Pancreas (tissue), 10 donors: ENCODE measurements at regions not wholly inside any gene's neighbourhood (a gene's known extent, or its start where the extent isn't known, plus 50 kb on each side); places are given as distances from the start of the nearest gene placed in this dataset.

ENCODE experiments used
- ATAC-seq, 4 donors: fragments of 200-7000 bp; cut with Tn5 transposase; one replicate each; pipeline versions ENCODE4 v1.8.0 to v1.9.1; 2020; ENCODE audit warnings: mild to moderate bottlenecking in 4 of 4, moderate library complexity in 4 of 4
- DNase-seq, 6 donors: peaks; one replicate each; pipeline ENCODE4 v3.0.0-alpha.2; 2020
- FAIRE-seq: peaks from 2 replicates; lab custom pipeline; 2012; peaks lifted over from hg19 to GRCh38; lab: Jason Lieb, UNC
- H3K27ac ChIP-seq, 4 donors: fragments of 200-600 bp; sonication (generic); 1 replicate in 3 of 4; 2 replicates in 1 of 4; pipeline versions ENCODE4 v1.5.0 to v1.8.0; 2020
- H3K27me3 ChIP-seq, 4 donors: fragments of 200-600 bp; one replicate each; pipeline ENCODE4 v1.8.0; 2021
- H3K36me3 ChIP-seq, 3 donors: fragments of 200-600 bp; sonication (generic) in 1 of 3; one replicate each; pipeline versions ENCODE4 v1.5.0 to v1.8.0; 2020 to 2021
- H3K4me1 ChIP-seq, 3 donors: fragments of 200-600 bp; one replicate each; pipeline ENCODE4 v1.8.0; 2021
- H3K4me3 ChIP-seq, 4 donors: fragments of 200-600 bp; sonication (generic) in 2 of 4; one replicate each; pipeline versions ENCODE4 v1.5.0 to v1.8.0; 2020 to 2021
- H3K9me3 ChIP-seq, 4 donors: fragments of 200-600 bp; one replicate each; pipeline ENCODE4 v1.8.0; 2021
- WGBS, 2 donors: extraction: QIAGEN DNeasy Blood & Tissue Kit; methylation state at CpG; one replicate each; pipeline ENCODE4 v1.1.7; 2013; 5-methylcytosine and 5-hydroxymethylcytosine counted together
- intact Hi-C, 3 donors: fragments of 100-400 bp; cut with DNase I; formaldehyde crosslinking; loops; one replicate each; pipeline versions ENCODE4 v1.11.1 to v1.14.2; 2022
- TF ChIP-seq, protein P1 (sequence below), 4 donors: fragments of 200-600 bp; sonication (generic) in 3 of 4; IDR thresholded peaks; one replicate each; pipeline versions ENCODE4 v1.5.0 to v1.8.0; 2021; ENCODE audit warnings: antibody characterized with exemption in 4 of 4
- donor health status: healthy with polysubstance abuse.
- donor health status: DM: no; HTN: no; CAD: no; lungs with moderate emphysema.
- donor health status: DM: no; HTN: no; CAD: no.
- donor health status: control.
- donor health status: control.
- donor health status: Bipolar disorder and iron deficiency.
- donor health status: DM: yes; HTN: yes; CAD: no.
- donor health status: DM: no; HTN: no; CAD: no.
- donor health status: DM: no; HTN: no; CAD: no.
- donor health status: DM: yes; HTN: yes; CAD: no.

DNA sequence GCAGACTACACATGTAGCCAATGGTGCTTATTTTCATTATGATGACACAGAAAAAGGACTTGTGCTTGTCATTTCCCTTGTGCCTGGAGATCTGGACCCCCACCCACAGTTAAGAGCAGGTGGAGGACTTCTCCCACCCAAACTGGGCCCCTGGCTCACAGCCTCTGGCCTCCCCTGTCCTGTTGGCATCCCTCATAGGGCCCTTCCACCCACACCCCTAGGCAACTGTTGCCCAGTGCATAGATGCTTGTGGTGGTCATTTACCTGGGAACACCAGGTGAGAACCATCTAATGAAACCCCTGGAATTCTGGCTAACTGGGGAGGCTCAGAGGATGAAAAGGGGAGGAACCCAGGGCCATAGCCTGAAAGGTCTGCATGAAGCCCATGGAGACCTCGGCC is 355.9 kb downstream of the BUD13 start:
- no peaks in the 10 kb centered on the region for H3K36me3 ChIP-seq
- FAIRE-seq (no peak), DNase-seq (no peak), ATAC-seq (no peak)
- no peaks in the 10 kb centered on the region for H3K4me1 ChIP-seq
- H3K9me3 ChIP-seq = no peaks in the 10 kb centered on the region
- no peak overlapping the region for H3K4me3 ChIP-seq
- intact Hi-C loops = no loop called here
- TF ChIP-seq, protein P1, sequence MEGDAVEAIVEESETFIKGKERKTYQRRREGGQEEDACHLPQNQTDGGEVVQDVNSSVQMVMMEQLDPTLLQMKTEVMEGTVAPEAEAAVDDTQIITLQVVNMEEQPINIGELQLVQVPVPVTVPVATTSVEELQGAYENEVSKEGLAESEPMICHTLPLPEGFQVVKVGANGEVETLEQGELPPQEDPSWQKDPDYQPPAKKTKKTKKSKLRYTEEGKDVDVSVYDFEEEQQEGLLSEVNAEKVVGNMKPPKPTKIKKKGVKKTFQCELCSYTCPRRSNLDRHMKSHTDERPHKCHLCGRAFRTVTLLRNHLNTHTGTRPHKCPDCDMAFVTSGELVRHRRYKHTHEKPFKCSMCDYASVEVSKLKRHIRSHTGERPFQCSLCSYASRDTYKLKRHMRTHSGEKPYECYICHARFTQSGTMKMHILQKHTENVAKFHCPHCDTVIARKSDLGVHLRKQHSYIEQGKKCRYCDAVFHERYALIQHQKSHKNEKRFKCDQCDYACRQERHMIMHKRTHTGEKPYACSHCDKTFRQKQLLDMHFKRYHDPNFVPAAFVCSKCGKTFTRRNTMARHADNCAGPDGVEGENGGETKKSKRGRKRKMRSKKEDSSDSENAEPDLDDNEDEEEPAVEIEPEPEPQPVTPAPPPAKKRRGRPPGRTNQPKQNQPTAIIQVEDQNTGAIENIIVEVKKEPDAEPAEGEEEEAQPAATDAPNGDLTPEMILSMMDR (IDR thresholded peaks at IDR 0.05) = no peak
- no peak overlapping the region for H3K27ac ChIP-seq
- WGBS, 2 donors = 60 to 69% methylated on average over 1 of the region's 1 CpG
- no peaks in the 10 kb centered on the region for H3K27me3 ChIP-seq

DNA sequence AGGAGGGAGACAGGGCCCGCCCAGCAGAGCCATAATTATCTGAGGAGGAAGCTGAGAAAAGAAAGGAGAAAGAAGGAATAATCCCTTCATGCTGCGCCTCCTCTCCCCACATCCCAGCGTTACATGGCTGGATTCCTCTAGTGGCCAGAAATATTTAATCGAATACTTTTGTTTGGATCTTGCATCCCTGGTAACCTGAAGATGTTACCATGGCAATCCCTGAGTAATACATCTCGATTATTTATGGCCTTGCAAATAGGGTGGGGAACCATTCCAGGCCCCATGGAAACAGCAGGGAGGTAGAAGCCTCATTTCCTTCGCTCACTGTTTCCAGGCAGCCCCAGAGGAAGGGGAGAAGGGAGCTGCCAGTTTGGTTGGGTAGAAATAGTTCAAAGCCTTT is 357.7 kb downstream of the BUD13 start:
- 53 to 55% methylated on average over 5 to 6 of the region's 6 CpGs for WGBS, 2 donors
- H3K4me1 ChIP-seq = no peaks in the 10 kb centered on the region
- no peak overlapping the region for H3K4me3 ChIP-seq
- FAIRE-seq (no peak), ATAC-seq (no peak), DNase-seq (no peak)
- no peaks in the 10 kb centered on the region for H3K36me3 ChIP-seq
- H3K9me3 ChIP-seq = no peaks in the 10 kb centered on the region
- H3K27me3 ChIP-seq = no peaks in the 10 kb centered on the region
- TF ChIP-seq, protein P1 (IDR thresholded peaks at IDR 0.05) = no peak
- intact Hi-C loops = no loop called here
- H3K27ac ChIP-seq = no peak overlapping the region

DNA sequence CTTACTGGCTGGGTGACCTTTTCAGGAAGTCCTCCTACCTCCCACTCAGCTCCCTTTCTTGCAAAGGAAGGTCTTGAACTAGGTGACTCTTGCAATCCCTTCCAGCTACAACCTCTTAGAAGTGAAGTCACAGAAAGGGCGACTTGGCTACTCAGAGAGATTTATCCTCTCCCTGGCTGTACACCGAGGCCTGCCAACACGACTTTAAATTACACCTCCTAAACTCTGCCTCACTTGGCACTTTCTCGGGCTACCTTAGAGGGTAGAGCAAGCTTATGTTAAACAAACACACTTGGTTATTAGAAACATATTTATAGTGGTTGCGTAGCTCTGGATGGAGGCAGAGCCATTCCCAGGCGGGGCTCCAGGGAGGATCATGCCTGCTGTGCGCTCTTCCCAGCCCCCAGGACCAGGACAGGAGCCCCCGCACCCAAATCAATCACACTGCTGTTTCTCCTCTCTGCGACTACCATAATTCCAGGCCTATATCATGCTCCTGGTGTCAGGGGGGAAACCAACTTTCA is 358.4 kb downstream of the BUD13 start:
- Histone ChIP-seq H3K4me3 (no peak overlapping the region), H3K36me3 (no peaks in the 10 kb centered on the region), H3K27me3 (no peaks in the 10 kb centered on the region), H3K9me3 (no peaks in the 10 kb centered on the region), H3K4me1 (no peaks in the 10 kb centered on the region), H3K27ac (no peak overlapping the region)
- intact Hi-C loops = no loop called here
- TF ChIP-seq, protein P1 (IDR thresholded peaks at IDR 0.05) = no peak
- no peak for ATAC-seq
- no peak for DNase-seq
- FAIRE-seq = no peak
- 76 to 77% methylated on average over 9 of the region's 9 CpGs for WGBS, 2 donors

DNA sequence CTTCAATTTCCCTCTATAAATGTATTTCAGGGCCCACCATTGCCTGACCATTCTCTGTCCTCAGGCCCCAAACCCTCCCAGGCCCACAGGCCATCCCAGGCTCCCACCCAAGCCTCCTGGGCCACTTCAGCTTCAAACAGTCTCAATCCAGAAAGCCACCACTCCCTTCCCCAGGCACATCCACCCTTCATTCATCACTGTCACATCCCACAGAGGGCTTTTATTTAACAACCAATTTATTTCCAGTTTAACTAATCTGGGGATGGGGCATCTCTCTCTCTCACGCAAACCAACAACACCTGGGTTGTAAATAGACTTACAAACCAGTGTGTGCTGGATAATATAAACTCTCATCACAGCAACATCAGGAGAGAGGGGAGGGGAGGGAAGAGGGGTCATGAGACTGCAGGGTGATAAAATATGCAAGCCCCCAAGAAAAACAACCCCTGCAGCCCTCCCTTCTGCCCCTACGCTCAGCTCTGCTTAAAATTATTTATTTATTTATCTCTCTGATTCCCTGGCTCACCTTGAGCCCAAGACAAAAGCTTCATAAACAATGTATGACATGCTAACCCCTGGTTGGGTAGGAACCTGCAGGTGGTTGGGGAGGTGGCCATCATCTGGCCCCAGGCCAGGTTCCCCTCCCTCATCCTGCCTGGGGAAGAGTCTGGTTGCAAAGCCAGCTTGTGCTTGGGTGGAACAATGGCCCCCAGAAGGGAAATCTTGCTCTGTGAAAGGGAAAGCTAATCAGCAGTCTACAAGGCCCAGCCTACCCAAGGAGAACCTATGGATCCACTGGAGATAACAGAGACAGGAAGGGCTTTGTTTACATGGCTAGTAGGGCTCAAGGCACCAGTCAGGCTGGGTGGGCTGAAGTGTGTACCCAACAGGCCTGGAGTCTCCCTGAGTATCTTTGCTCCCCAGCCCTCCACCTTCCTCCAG is 359.2 kb downstream of the BUD13 start:
- H3K36me3 ChIP-seq = no peaks in the 10 kb centered on the region
- 94 to 95% methylated on average over 2 of the region's 2 CpGs for WGBS, 2 donors
- FAIRE-seq (no peak), ATAC-seq (no peak), DNase-seq (no peak)
- no peak overlapping the region for H3K27ac ChIP-seq
- no peaks in the 10 kb centered on the region for H3K9me3 ChIP-seq
- H3K27me3 ChIP-seq = no peaks in the 10 kb centered on the region
- H3K4me1 ChIP-seq = no peaks in the 10 kb centered on the region
- TF ChIP-seq, protein P1 (IDR thresholded peaks at IDR 0.05) = no peak
- intact Hi-C loops = no loop called here
- no peak overlapping the region for H3K4me3 ChIP-seq
